NCI-H1436 (cell line): ENCODE measurements at regions not wholly inside any gene's neighbourhood (a gene's known extent, or its start where the extent isn't known, plus 50 kb on each side); places are given as distances from the start of the nearest gene placed in this dataset.

Experiments
- DNase-seq: peaks from one replicate; lab custom pipeline; 2025; lab: John Stamatoyannopoulos, UW

GRCh38 chr15:77737238-77738037, 104.7 kb upstream of the LINGO1 start:
- no peak for DNase-seq

- no peak for DNase-seq
These were observed 101.6 kb upstream of the LINGO1 start for GRCh38 chr15:77734306-77734705.

- DNase-seq, result no peak
These were observed 101.0 kb upstream of the LINGO1 start for GRCh38 chr15:77733579-77734300.

GRCh38 chr15:77732514-77733335, 100.0 kb upstream of the LINGO1 start:
- no peak for DNase-seq

- DNase-seq, result no peak
These were observed 99.2 kb upstream of the LINGO1 start for GRCh38 chr15:77731945-77732344.

GRCh38 chr15:77731067-77731466, 98.4 kb upstream of the LINGO1 start:
- DNase-seq, result no peak

GRCh38 chr15:77727635-77728304, 95.1 kb upstream of the LINGO1 start:
- DNase-seq, result no peak

GRCh38 chr15:77724715-77725114, 92.0 kb upstream of the LINGO1 start:
- DNase-seq, result no peak

- DNase-seq, result no peak
These were observed 91.0 kb upstream of the LINGO1 start for GRCh38 chr15:77723756-77724155.

- no peak for DNase-seq
These were observed 90.2 kb upstream of the LINGO1 start for GRCh38 chr15:77722759-77723460.

- DNase-seq, result no peak
These were observed 89.3 kb upstream of the LINGO1 start for GRCh38 chr15:77721963-77722362.

- DNase-seq, result no peak
These were observed 87.9 kb upstream of the LINGO1 start for GRCh38 chr15:77720655-77721054.

- DNase-seq, result no peak
These were observed 87.5 kb upstream of the LINGO1 start for GRCh38 chr15:77720173-77720572.

- DNase-seq, result no peak
These were observed 86.7 kb upstream of the LINGO1 start for GRCh38 chr15:77719450-77719849.

- no peak for DNase-seq
These were observed 84.8 kb upstream of the LINGO1 start for GRCh38 chr15:77717333-77717990.

- DNase-seq, result no peak
These were observed 84.1 kb upstream of the LINGO1 start for GRCh38 chr15:77716632-77717332.

GRCh38 chr15:77715860-77716259, 83.1 kb upstream of the LINGO1 start:
- no peak for DNase-seq

- no peak for DNase-seq
These were observed 82.3 kb upstream of the LINGO1 start for GRCh38 chr15:77715051-77715450.

GRCh38 chr15:77714555-77714954, 81.8 kb upstream of the LINGO1 start:
- no peak for DNase-seq

- no peak for DNase-seq
These were observed 81.3 kb upstream of the LINGO1 start for GRCh38 chr15:77714023-77714422.
